ENCODE measurements at regions not wholly inside any gene's neighbourhood (a gene's known extent, or its start where the extent isn't known, plus 50 kb on each side); places are given as distances from the start of the nearest gene placed in this dataset.

DNA sequence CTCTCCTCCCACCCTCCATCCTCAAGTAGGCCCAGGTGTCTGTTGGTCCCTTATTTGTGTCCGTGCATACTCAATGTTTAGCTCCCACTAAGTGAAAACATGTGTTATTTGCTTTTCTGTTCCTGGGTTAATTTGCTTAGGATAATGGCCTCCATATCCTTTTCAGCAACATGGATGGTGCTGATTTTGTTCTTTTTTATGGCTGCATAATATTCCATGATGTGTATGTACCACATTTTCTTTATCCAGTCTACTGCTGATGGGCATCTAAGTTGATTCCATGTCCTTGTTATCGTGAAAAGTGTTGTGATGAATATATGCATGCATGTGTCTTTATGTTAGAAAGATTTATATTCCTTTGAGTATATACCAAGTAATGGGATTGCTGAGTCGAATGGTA lies 314.9 kb upstream of the IRAK1BP1 start:
- no peak overlapping the region for H3K4me3 ChIP-seq

DNA sequence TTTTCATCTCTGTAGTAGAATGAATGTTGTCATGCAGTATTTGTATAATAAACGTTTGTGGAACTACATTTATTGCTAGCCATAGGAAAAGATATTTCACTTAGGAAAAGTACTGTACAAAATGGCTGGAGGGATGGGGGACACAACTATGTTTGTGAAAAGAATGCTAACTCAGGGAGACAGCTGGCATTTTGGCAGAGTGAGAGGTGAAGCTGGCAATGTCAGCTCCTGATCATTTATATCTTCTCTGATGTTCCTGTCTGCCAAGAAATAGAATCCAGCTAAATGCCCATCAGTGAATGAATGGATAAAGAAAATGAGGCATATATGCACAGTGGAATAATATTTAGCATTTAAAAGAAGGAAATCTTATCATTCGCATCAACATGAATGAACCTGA lies 313.0 kb upstream of the IRAK1BP1 start:
- Histone ChIP-seq H3K4me3 (no peak overlapping the region), H3K27me3 (no peaks in the 10 kb centered on the region), H3K9me3 (peaks cover 7 to 22% of the 10 kb centered on the region in 2 donors), H3K4me1 (no peaks in the 10 kb centered on the region), H3K36me3 (no peaks in the 10 kb centered on the region), H3K27ac (no peak overlapping the region)
- TF ChIP-seq, protein P1, sequence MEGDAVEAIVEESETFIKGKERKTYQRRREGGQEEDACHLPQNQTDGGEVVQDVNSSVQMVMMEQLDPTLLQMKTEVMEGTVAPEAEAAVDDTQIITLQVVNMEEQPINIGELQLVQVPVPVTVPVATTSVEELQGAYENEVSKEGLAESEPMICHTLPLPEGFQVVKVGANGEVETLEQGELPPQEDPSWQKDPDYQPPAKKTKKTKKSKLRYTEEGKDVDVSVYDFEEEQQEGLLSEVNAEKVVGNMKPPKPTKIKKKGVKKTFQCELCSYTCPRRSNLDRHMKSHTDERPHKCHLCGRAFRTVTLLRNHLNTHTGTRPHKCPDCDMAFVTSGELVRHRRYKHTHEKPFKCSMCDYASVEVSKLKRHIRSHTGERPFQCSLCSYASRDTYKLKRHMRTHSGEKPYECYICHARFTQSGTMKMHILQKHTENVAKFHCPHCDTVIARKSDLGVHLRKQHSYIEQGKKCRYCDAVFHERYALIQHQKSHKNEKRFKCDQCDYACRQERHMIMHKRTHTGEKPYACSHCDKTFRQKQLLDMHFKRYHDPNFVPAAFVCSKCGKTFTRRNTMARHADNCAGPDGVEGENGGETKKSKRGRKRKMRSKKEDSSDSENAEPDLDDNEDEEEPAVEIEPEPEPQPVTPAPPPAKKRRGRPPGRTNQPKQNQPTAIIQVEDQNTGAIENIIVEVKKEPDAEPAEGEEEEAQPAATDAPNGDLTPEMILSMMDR (IDR thresholded peaks at IDR 0.05), result no peak
- TF ChIP-seq POLR2AphosphoS5 (IDR thresholded peaks at IDR 0.05), result no peak
- no peak for TF ChIP-seq POLR2A (IDR thresholded peaks at IDR 0.05)
- no peak for DNase-seq (ENCODE audit: low spot score in 2 of 2)
- intact Hi-C loops (cut with DNase I; ENCODE audit: low total_unique reads), result no loop called here

More for the DNA sequence above, 314.9 kb upstream of the IRAK1BP1 start:
- Histone ChIP-seq H3K9me3 (peaks cover 7 to 22% of the 10 kb centered on the region in 2 donors), H3K36me3 (no peaks in the 10 kb centered on the region), H3K27ac (no peak overlapping the region), H3K4me1 (no peaks in the 10 kb centered on the region), H3K27me3 (no peaks in the 10 kb centered on the region)
- intact Hi-C loops (cut with DNase I; ENCODE audit: low total_unique reads), result no loop called here
- no peak for DNase-seq (ENCODE audit: low spot score in 2 of 2)
- TF ChIP-seq POLR2AphosphoS5 (IDR thresholded peaks at IDR 0.05) (no peak), POLR2A (IDR thresholded peaks at IDR 0.05) (no peak)
- TF ChIP-seq, protein P1 (IDR thresholded peaks at IDR 0.05), result no peak

DNA sequence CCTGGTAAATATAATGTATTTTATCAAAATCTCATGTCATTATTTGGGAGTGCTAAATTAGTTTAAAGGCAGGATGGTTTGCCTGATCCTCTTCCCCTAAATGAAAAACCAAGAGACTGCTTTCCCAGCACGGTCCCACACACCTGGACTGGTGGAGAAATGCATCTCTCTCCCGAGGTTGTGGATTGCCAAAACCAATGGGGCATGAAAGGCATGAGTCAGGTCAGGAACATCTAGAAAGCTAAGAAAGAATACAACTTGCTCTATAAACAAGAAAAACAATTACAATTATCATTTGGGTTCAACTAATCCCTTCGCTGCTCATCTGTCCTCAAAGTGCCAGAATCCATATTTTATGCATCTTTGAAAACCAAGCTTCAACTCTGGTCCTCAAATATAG lies 308.3 kb upstream of the IRAK1BP1 start:
- H3K9me3 ChIP-seq, result peaks cover 7 to 10% of the 10 kb centered on the region in 2 donors
- TF ChIP-seq POLR2A (IDR thresholded peaks at IDR 0.05) (no peak), POLR2AphosphoS5 (IDR thresholded peaks at IDR 0.05) (no peak)
- TF ChIP-seq, protein P1 (IDR thresholded peaks at IDR 0.05), result no peak
- H3K4me3 ChIP-seq, result no peak overlapping the region
- H3K27ac ChIP-seq, result no peak overlapping the region
- intact Hi-C loops (cut with DNase I; ENCODE audit: low total_unique reads), result no loop called here
- no peak for DNase-seq (ENCODE audit: low spot score in 2 of 2)
- no peaks in the 10 kb centered on the region for H3K4me1 ChIP-seq
- no peaks in the 10 kb centered on the region for H3K27me3 ChIP-seq
- H3K36me3 ChIP-seq, result no peaks in the 10 kb centered on the region

DNA sequence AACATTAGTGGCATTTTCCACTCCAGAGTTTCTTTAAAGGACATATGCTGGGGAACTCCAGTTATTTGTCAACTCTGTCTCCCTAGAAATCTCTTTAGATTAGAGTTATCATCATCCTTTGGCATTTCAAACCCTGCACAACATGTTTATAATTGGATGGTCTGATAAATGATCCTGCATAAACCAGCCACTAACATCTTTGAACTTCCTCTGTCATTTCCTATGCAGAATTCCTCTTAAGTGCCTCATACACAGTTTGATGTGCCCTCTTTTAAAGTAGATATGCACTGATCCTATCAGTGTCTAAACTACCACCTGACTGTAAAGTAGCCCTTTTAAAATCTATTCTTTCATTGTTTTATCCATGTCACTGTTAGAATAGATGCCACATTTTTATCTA lies 306.3 kb upstream of the IRAK1BP1 start:
- no peaks in the 10 kb centered on the region for H3K4me1 ChIP-seq
- no peak for DNase-seq (ENCODE audit: low spot score in 2 of 2)
- no peaks in the 10 kb centered on the region for H3K36me3 ChIP-seq
- intact Hi-C loops (cut with DNase I; ENCODE audit: low total_unique reads), result no loop called here
- H3K27ac ChIP-seq, result no peak overlapping the region
- no peak overlapping the region for H3K4me3 ChIP-seq
- no peaks in the 10 kb centered on the region for H3K27me3 ChIP-seq
- no peak for TF ChIP-seq POLR2AphosphoS5 (IDR thresholded peaks at IDR 0.05)
- TF ChIP-seq, protein P1 (IDR thresholded peaks at IDR 0.05), result no peak
- no peak for TF ChIP-seq POLR2A (IDR thresholded peaks at IDR 0.05)
- H3K9me3 ChIP-seq, result peaks cover 3% of the 10 kb centered on the region in 2 donors

DNA sequence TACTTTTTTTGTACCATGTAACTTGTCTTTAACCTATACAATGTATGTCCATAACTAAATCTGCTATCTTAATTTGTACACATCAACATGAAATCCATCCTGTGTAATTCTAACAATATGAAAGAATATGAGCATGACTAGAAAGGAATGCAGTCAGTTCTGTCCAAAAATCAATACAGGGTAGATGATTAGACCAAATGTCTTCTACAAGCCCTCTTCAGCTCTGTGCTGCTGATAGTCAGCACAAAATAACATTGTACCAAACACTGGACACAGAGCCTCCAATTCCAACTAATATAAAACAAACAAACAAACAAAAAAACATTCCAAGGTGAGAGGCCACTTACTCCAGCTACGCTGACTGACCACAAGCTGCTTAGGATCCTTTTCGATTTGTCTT lies 301.4 kb upstream of the IRAK1BP1 start:
- H3K27me3 ChIP-seq, result no peaks in the 10 kb centered on the region
- H3K9me3 ChIP-seq, result peaks cover 10 to 25% of the 10 kb centered on the region in 2 donors
- no peaks in the 10 kb centered on the region for H3K4me1 ChIP-seq
- no peak overlapping the region for H3K4me3 ChIP-seq
- no peak overlapping the region for H3K27ac ChIP-seq
- no peak for TF ChIP-seq POLR2AphosphoS5 (IDR thresholded peaks at IDR 0.05)
- TF ChIP-seq, protein P1 (IDR thresholded peaks at IDR 0.05), result no peak
- no peak for TF ChIP-seq POLR2A (IDR thresholded peaks at IDR 0.05)
- no peak for DNase-seq (ENCODE audit: low spot score in 2 of 2)
- H3K36me3 ChIP-seq, result no peaks in the 10 kb centered on the region
- intact Hi-C loops (cut with DNase I; ENCODE audit: low total_unique reads), result no loop called here

Measured in breast epithelium (tissue), 4 donors.